Keratinocyte (primary cell): ENCODE measurements at regions not wholly inside any gene's neighbourhood (a gene's known extent, or its start where the extent isn't known, plus 50 kb on each side); places are given as distances from the start of the nearest gene placed in this dataset.

ENCODE experiments used
- CTCF ChIP-seq, 3 experiments: IDR thresholded peaks in 1 of 3; conservative IDR thresholded peaks in 1 of 3; optimal IDR thresholded peaks in 1 of 3; 2 replicates in 2 of 3; 3 replicates in 1 of 3; pipeline versions ENCODE3 to v1.5.1; 2011; ENCODE audit warnings: low read length in 3 of 3, mild to moderate bottlenecking in 3 of 3, moderate library complexity in 2 of 3, control low read depth in 1 of 3, inconsistent platforms in 1 of 3; ENCODE audit not compliant: insufficient read depth in 2 of 3; ENCODE audit errors: extremely low read depth in 1 of 3
- EZH2 ChIP-seq: IDR thresholded peaks from one replicate; pipeline ENCODE4 v1.6.1; 2012; ENCODE audit warnings: inconsistent platforms, mild to moderate bottlenecking, low read length, moderate library complexity

DNA sequence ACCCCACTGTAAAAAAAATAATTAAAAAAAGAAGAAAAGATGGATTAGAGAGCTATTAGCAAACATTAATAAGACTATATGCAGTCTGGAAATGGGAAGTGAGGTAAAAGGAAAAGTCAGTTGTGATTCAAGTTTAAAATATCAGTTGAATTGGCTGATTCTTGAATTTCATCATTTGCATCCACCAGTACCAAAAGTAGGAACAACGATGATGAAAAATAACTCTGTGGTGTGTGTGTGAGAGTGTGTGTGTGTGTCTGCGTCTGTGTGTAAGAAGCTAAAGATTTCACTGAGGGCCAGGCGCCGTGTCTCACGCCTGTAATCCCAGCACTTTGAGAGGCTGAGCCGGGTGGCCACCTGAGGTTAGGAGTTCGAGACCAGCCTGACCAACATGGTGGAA, 56.0 kb upstream of the SLC4A7 start:
- TF ChIP-seq CTCF (optimal IDR thresholded peaks at IDR 0.05 in 1 of 3, IDR thresholded peaks at IDR 0.05 in 1 of 3, conservative IDR thresholded peaks at IDR 0.05 in 1 of 3; ENCODE audit: extremely low read depth in 1 of 3, insufficient read depth in 2 of 3, low read length in 3 of 3), result no peak
- TF ChIP-seq EZH2, result no peak
